ENCODE measurements at regions not wholly inside any gene's neighbourhood (a gene's known extent, or its start where the extent isn't known, plus 50 kb on each side); places are given as distances from the start of the nearest gene placed in this dataset.

GRCh38 chr4:38454284-38454683 lies 209.7 kb upstream of the KLF3 start:
- TF ChIP-seq CTCF (IDR thresholded peaks at IDR 0.05) (no peak), POLR2A (IDR thresholded peaks at IDR 0.05) (no peak)
